NT2/D1 (cell line): ENCODE measurements at regions not wholly inside any gene's neighbourhood (a gene's known extent, or its start where the extent isn't known, plus 50 kb on each side); places are given as distances from the start of the nearest gene placed in this dataset.

ENCODE experiments used
- DNase-seq: peaks from one replicate; pipeline ENCODE4 v3.0.0-alpha.2; 2011; ENCODE audit warnings: low read depth, low spot score
- H3K27me3 ChIP-seq: 2 replicates; pipeline ENCODE4 v1.6.0; 2011; ENCODE audit warnings: mild to moderate bottlenecking; ENCODE audit not compliant: insufficient read length, insufficient read depth
- H3K36me3 ChIP-seq: 2 replicates; pipeline ENCODE4 v1.6.1; 2011; ENCODE audit warnings: mild to moderate bottlenecking, low read length, mixed read lengths; ENCODE audit not compliant: insufficient read depth, insufficient read length
- H3K4me1 ChIP-seq: 2 replicates; pipeline ENCODE4 v1.5.1; 2011; ENCODE audit not compliant: insufficient read depth, insufficient read length
- H3K4me3 ChIP-seq: 2 replicates; pipeline ENCODE4 v1.5.1; 2011; ENCODE audit warnings: low read depth; ENCODE audit not compliant: insufficient read length
- H3K9ac ChIP-seq: 2 replicates; pipeline ENCODE4 v1.6.0; 2011; ENCODE audit warnings: low read depth; ENCODE audit not compliant: insufficient read length
- H3K9me3 ChIP-seq: 2 replicates; pipeline ENCODE4 v1.5.1; 2011; ENCODE audit warnings: mild to moderate bottlenecking, low read length; ENCODE audit not compliant: insufficient read depth
- SUZ12 ChIP-seq: IDR thresholded peaks from 2 replicates; pipeline ENCODE4 v1.6.1; 2011; ENCODE audit not compliant: insufficient read length, insufficient read depth; ENCODE audit errors: extremely low read depth
- YY1 ChIP-seq: IDR thresholded peaks from 2 replicates; pipeline ENCODE4 v1.6.1; 2011; ENCODE audit not compliant: insufficient read length, insufficient read depth
- ZNF274 ChIP-seq: IDR thresholded peaks from 2 replicates; pipeline ENCODE4 v1.6.1; 2011; ENCODE audit warnings: mild to moderate bottlenecking, low read depth, low read length

GRCh38 chr11:59283825-59284772 lies 71.4 kb upstream of the MPEG1 start:
- Histone ChIP-seq H3K27me3 (no peaks in the 10 kb centered on the region), H3K4me3 (no peak overlapping the region), H3K9me3 (no peaks in the 10 kb centered on the region), H3K36me3 (no peaks in the 10 kb centered on the region), H3K4me1 (no peaks in the 10 kb centered on the region), H3K9ac (no peak overlapping the region)
- DNase-seq, result peak; percentile 27
- TF ChIP-seq YY1 (no peak), ZNF274 (no peak), SUZ12 (no peak)

GRCh38 chr11:59283311-59283710 lies 70.6 kb upstream of the MPEG1 start:
- H3K36me3 ChIP-seq, result no peaks in the 10 kb centered on the region
- H3K4me1 ChIP-seq, result no peaks in the 10 kb centered on the region
- H3K9me3 ChIP-seq, result no peaks in the 10 kb centered on the region
- DNase-seq, result no peak
- no peak overlapping the region for H3K9ac ChIP-seq
- no peaks in the 10 kb centered on the region for H3K27me3 ChIP-seq
- TF ChIP-seq ZNF274, result no peak
- TF ChIP-seq SUZ12, result no peak
- TF ChIP-seq YY1, result no peak
- H3K4me3 ChIP-seq, result no peak overlapping the region

GRCh38 chr11:59281177-59281576 lies 68.5 kb upstream of the MPEG1 start:
- H3K27me3 ChIP-seq, result no peaks in the 10 kb centered on the region
- H3K9me3 ChIP-seq, result no peaks in the 10 kb centered on the region
- no peak for TF ChIP-seq SUZ12
- no peak for TF ChIP-seq YY1
- no peak for TF ChIP-seq ZNF274
- H3K36me3 ChIP-seq, result no peaks in the 10 kb centered on the region
- H3K9ac ChIP-seq, result no peak overlapping the region
- H3K4me1 ChIP-seq, result no peaks in the 10 kb centered on the region
- DNase-seq, result no peak
- H3K4me3 ChIP-seq, result no peak overlapping the region

- H3K4me1 ChIP-seq, result no peaks in the 10 kb centered on the region
- H3K4me3 ChIP-seq, result no peak overlapping the region
- H3K9ac ChIP-seq, result no peak overlapping the region
- no peaks in the 10 kb centered on the region for H3K9me3 ChIP-seq
- H3K27me3 ChIP-seq, result no peaks in the 10 kb centered on the region
- no peak for DNase-seq
- H3K36me3 ChIP-seq, result no peaks in the 10 kb centered on the region
- TF ChIP-seq ZNF274, result no peak
- no peak for TF ChIP-seq SUZ12
- no peak for TF ChIP-seq YY1
These were observed 60.7 kb upstream of the MPEG1 start for GRCh38 chr11:59273373-59273841.

- no peak for DNase-seq
- no peak overlapping the region for H3K4me3 ChIP-seq
These were observed 60.1 kb upstream of the MPEG1 start for GRCh38 chr11:59272771-59273372.

GRCh38 chr11:59271811-59272327 lies 59.1 kb upstream of the MPEG1 start:
- TF ChIP-seq ZNF274 (no peak), YY1 (no peak), SUZ12 (no peak)
- H3K9ac ChIP-seq, result no peak overlapping the region
- no peaks in the 10 kb centered on the region for H3K9me3 ChIP-seq
- DNase-seq, result no peak
- H3K27me3 ChIP-seq, result no peaks in the 10 kb centered on the region
- H3K36me3 ChIP-seq, result no peaks in the 10 kb centered on the region
- no peak overlapping the region for H3K4me3 ChIP-seq
- H3K4me1 ChIP-seq, result no peaks in the 10 kb centered on the region

More at GRCh38 chr11:59272771-59273372, 60.1 kb upstream of the MPEG1 start:
- H3K36me3 ChIP-seq, result no peaks in the 10 kb centered on the region
- no peak for TF ChIP-seq SUZ12
- TF ChIP-seq ZNF274, result no peak
- no peak for TF ChIP-seq YY1
- no peaks in the 10 kb centered on the region for H3K27me3 ChIP-seq
- H3K9ac ChIP-seq, result no peak overlapping the region
- H3K4me1 ChIP-seq, result no peaks in the 10 kb centered on the region
- H3K9me3 ChIP-seq, result no peaks in the 10 kb centered on the region

GRCh38 chr11:59271247-59271755 lies 58.6 kb upstream of the MPEG1 start:
- Histone ChIP-seq H3K4me1 (peaks cover 4% of the 10 kb centered on the region), H3K4me3 (no peak overlapping the region), H3K36me3 (no peaks in the 10 kb centered on the region), H3K9ac (no peak overlapping the region), H3K27me3 (no peaks in the 10 kb centered on the region), H3K9me3 (no peaks in the 10 kb centered on the region)
- DNase-seq, result no peak
- TF ChIP-seq ZNF274, result no peak
